SH-SY5Y (cell line): ENCODE measurements at regions not wholly inside any gene's neighbourhood (a gene's known extent, or its start where the extent isn't known, plus 50 kb on each side); places are given as distances from the start of the nearest gene placed in this dataset.

Experiments
- GATA2 ChIP-seq: IDR thresholded peaks from 2 replicates; pipeline ENCODE4 v1.6.1; 2011; ENCODE audit warnings: mild to moderate bottlenecking, low read depth, low read length
- GATA3 ChIP-seq: IDR thresholded peaks from 2 replicates; pipeline ENCODE4 v1.6.1; 2011; ENCODE audit warnings: low read depth, mild to moderate bottlenecking, low read length, moderate library complexity

DNA sequence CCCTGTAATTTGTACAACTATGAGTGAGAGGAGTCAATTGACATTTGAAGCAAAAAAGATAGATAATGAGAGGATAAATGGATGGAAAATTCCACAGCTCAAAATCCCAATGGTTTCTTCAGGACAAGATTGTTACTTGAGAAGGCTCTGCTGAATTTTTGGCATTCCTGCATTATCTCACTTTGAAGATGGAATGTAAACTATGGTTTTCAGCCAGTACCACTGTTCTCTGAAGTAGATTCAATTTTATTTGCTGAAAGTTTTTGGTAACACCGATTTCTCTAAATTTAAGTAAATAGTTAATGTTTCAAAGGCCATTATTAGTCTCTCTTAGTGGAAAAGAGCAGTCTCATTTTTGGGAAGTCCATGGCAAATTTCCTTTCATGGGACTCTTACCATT lies 121.9 kb upstream of the SLC38A2 start:
- TF ChIP-seq GATA2 = no peak
- no peak for TF ChIP-seq GATA3
